Embryonic facial prominence (tissue), 1 donor: ENCODE measurements at regions not wholly inside any gene's neighbourhood (a gene's known extent, or its start where the extent isn't known, plus 50 kb on each side); places are given as distances from the start of the nearest gene placed in this dataset.

Experiments used
- DNase-seq: peaks from one replicate; pipeline ENCODE4 v3.0.0-alpha.2; 2016; ENCODE audit errors: extremely low spot score

GRCh38 chr13:47121092-47121763, 224.4 kb upstream of the HTR2A start:
- DNase-seq = no peak

GRCh38 chr13:47120282-47120681, 223.4 kb upstream of the HTR2A start:
- DNase-seq = no peak

- DNase-seq = no peak
Observed at GRCh38 chr13:47119575-47120235, 222.9 kb upstream of the HTR2A start.

GRCh38 chr13:47117268-47117667, 220.4 kb upstream of the HTR2A start:
- DNase-seq = no peak

- no peak for DNase-seq
Observed at GRCh38 chr13:47114030-47114429, 217.2 kb upstream of the HTR2A start.

GRCh38 chr13:47112903-47113299, 216.0 kb upstream of the HTR2A start:
- DNase-seq = no peak

- DNase-seq = no peak
Observed at GRCh38 chr13:47112205-47112902, 215.5 kb upstream of the HTR2A start.

- no peak for DNase-seq
Observed at GRCh38 chr13:47111499-47111898, 214.6 kb upstream of the HTR2A start.

GRCh38 chr13:47110833-47111240, 214.0 kb upstream of the HTR2A start:
- no peak for DNase-seq

- no peak for DNase-seq
Observed at GRCh38 chr13:47110141-47110540, 213.3 kb upstream of the HTR2A start.

GRCh38 chr13:47109028-47109427, 212.2 kb upstream of the HTR2A start:
- no peak for DNase-seq

- no peak for DNase-seq
Observed at GRCh38 chr13:47100214-47100853, 203.5 kb upstream of the HTR2A start.

- DNase-seq = no peak
Observed at GRCh38 chr13:47094734-47095434, 198.0 kb upstream of the HTR2A start.

GRCh38 chr13:47092202-47092601, 195.3 kb upstream of the HTR2A start:
- DNase-seq = no peak

- no peak for DNase-seq
Observed at GRCh38 chr13:47087841-47088240, 191.0 kb upstream of the HTR2A start.

- no peak for DNase-seq
Observed at GRCh38 chr13:47087241-47087640, 190.4 kb upstream of the HTR2A start.

GRCh38 chr13:47085346-47085745, 188.5 kb upstream of the HTR2A start:
- DNase-seq = no peak

- no peak for DNase-seq
Observed at GRCh38 chr13:47081850-47082249, 185.0 kb upstream of the HTR2A start.

- no peak for DNase-seq
Observed at GRCh38 chr13:47081246-47081645, 184.4 kb upstream of the HTR2A start.

GRCh38 chr13:47080621-47081020, 183.8 kb upstream of the HTR2A start:
- DNase-seq = no peak

- DNase-seq = no peak
Observed at GRCh38 chr13:47076500-47076899, 179.6 kb upstream of the HTR2A start.

- no peak for DNase-seq
Observed at GRCh38 chr13:47069133-47069532, 172.3 kb upstream of the HTR2A start.
